ENCODE measurements at regions not wholly inside any gene's neighbourhood (a gene's known extent, or its start where the extent isn't known, plus 50 kb on each side); places are given as distances from the start of the nearest gene placed in this dataset.

DNA sequence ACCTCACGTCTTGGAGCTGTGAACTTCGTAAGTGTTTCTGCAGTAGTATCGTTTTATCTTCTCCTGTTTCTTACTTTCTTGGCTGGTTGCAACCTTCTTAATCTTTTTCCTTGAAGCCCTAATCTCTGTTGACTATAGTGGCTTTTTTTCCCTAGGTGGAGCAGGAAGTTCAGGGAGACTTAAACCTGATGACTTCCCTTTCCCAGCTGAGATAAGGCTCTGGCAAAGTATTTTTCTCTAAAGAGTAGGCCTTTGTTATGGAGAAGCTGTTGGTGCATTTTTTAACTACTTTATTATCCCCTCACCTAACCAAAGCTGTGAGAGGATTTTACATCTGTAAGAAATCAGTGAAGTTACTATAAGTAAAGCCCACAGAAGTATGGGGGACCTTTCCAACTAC lies 723.1 kb upstream of the RIOK2 start:
- ChIA-PET CTCF (no interaction called here), POLR2A (no interaction called here)
- TF ChIP-seq, protein P1, sequence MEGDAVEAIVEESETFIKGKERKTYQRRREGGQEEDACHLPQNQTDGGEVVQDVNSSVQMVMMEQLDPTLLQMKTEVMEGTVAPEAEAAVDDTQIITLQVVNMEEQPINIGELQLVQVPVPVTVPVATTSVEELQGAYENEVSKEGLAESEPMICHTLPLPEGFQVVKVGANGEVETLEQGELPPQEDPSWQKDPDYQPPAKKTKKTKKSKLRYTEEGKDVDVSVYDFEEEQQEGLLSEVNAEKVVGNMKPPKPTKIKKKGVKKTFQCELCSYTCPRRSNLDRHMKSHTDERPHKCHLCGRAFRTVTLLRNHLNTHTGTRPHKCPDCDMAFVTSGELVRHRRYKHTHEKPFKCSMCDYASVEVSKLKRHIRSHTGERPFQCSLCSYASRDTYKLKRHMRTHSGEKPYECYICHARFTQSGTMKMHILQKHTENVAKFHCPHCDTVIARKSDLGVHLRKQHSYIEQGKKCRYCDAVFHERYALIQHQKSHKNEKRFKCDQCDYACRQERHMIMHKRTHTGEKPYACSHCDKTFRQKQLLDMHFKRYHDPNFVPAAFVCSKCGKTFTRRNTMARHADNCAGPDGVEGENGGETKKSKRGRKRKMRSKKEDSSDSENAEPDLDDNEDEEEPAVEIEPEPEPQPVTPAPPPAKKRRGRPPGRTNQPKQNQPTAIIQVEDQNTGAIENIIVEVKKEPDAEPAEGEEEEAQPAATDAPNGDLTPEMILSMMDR (IDR thresholded peaks at IDR 0.05): no peak
- Mint-ChIP-seq H3K27me3 (no peaks in the 10 kb centered on the region), H3K27ac (no peak overlapping the region), H3K4me1 (ENCODE audit: low read depth) (no peaks in the 10 kb centered on the region), H3K36me3 (ENCODE audit: low read depth) (no peaks in the 10 kb centered on the region), H3K4me3 (no peak overlapping the region), H3K9me3 (peaks cover 2% of the 10 kb centered on the region)
- intact Hi-C loops (cut with DNase I, micrococcal nuclease): no loop called here
- H3K4me1 ChIP-seq (ENCODE audit: insufficient read depth, low read length): no peaks in the 10 kb centered on the region
- ATAC-seq (ENCODE audit: poor library complexity) (no peak), DNase-seq (no peak)
- no peaks in the 10 kb centered on the region for H3K36me3 ChIP-seq (ENCODE audit: insufficient read depth, low read length)
- no peak overlapping the region for H3K27ac ChIP-seq (ENCODE audit: low read depth in 1 of 2, low read length in 2 of 2)
- H3K9me3 ChIP-seq (ENCODE audit: control insufficient read depth in 1 of 2, insufficient read depth in 1 of 2, low read length in 2 of 2): peaks cover 0 to 7% of the 10 kb centered on the region in 2 experiments
- H3K4me3 ChIP-seq (ENCODE audit: low read length): no peak overlapping the region
- no peaks in the 10 kb centered on the region for H3K27me3 ChIP-seq (ENCODE audit: control insufficient read depth in 1 of 2, insufficient read depth in 2 of 2, low read length in 2 of 2)

DNA sequence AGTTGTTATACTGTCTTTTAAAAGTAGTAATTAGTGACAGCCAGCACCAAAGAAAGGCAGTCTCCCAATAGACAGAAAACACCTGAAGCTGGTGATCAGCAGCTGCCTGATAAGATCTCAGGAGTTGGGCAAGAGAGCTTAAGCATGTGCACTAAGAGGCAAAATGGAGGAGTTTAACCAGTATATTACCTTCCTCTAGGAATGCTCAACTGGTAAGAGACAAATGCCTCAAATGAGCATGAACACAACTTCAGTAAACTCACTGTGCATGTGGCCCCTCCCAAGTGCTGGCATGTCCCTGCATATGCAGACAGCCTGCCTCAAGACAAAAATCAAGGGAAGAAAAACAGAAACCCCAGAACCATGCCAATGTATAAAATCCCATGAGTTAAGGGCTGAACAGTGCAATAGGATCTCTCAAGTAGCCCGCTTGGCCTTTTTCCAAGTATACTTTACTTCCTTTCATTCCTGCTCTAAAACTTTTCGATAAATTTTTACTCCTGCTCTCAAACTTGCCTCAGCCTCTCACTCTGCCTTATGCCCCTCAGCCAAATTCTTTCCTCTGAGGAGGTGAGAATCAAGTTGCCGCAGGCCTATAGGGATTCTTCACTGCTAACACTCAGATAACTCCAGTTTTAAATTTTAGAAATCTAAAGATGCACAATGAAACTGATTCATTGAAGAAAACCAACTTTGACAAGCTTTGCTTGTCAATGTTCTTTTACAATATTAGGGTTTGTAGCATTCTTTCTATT lies 724.8 kb upstream of the RIOK2 start:
- TF ChIP-seq, protein P1 (IDR thresholded peaks at IDR 0.05): no peak
- Mint-ChIP-seq H3K36me3 (ENCODE audit: low read depth) (no peaks in the 10 kb centered on the region), H3K27me3 (no peaks in the 10 kb centered on the region), H3K4me3 (no peak overlapping the region), H3K4me1 (ENCODE audit: low read depth) (no peaks in the 10 kb centered on the region), H3K9me3 (peaks cover 2% of the 10 kb centered on the region), H3K27ac (no peak overlapping the region)
- H3K27me3 ChIP-seq (ENCODE audit: control insufficient read depth in 1 of 2, insufficient read depth in 2 of 2, low read length in 2 of 2): no peaks in the 10 kb centered on the region
- H3K4me3 ChIP-seq (ENCODE audit: low read length): no peak overlapping the region
- H3K9me3 ChIP-seq (ENCODE audit: control insufficient read depth in 1 of 2, insufficient read depth in 1 of 2, low read length in 2 of 2): peaks cover 0 to 2% of the 10 kb centered on the region in 2 experiments
- no peaks in the 10 kb centered on the region for H3K4me1 ChIP-seq (ENCODE audit: insufficient read depth, low read length)
- no peaks in the 10 kb centered on the region for H3K36me3 ChIP-seq (ENCODE audit: insufficient read depth, low read length)
- ATAC-seq (ENCODE audit: poor library complexity): no peak
- intact Hi-C loops (cut with DNase I, micrococcal nuclease): no loop called here
- ChIA-PET CTCF (no interaction called here), POLR2A (no interaction called here)
- H3K27ac ChIP-seq (ENCODE audit: low read depth in 1 of 2, low read length in 2 of 2): no peak overlapping the region
- DNase-seq: no peak

DNA sequence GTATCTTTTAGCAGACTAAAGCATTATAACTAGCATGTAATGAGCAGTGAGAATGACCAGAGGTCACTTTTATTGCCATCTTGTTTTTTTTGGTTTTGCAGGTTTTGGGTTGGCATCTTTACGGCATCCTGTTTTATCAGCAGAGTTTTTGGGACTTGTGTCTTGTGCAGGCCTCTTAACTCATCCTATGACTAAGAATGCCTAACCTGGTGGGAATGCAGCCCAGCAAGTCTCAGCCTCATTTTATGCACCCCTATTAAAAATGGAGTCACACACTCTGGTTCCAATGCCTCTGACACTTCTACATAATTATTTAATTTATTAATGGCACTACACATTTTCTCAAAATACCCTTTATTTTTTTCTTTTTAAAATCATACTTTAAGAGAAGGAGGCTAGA lies 726.5 kb upstream of the RIOK2 start:
- Histone ChIP-seq H3K4me3 (ENCODE audit: low read length) (no peak overlapping the region), H3K9me3 (ENCODE audit: control insufficient read depth in 1 of 2, insufficient read depth in 1 of 2, low read length in 2 of 2) (no peaks in the 10 kb centered on the region), H3K27me3 (ENCODE audit: control insufficient read depth in 1 of 2, insufficient read depth in 2 of 2, low read length in 2 of 2) (no peaks in the 10 kb centered on the region), H3K36me3 (ENCODE audit: insufficient read depth, low read length) (no peaks in the 10 kb centered on the region), H3K27ac (ENCODE audit: low read depth in 1 of 2, low read length in 2 of 2) (no peak overlapping the region), H3K4me1 (ENCODE audit: insufficient read depth, low read length) (no peaks in the 10 kb centered on the region)
- TF ChIP-seq, protein P1 (IDR thresholded peaks at IDR 0.05): no peak
- DNase-seq (no peak), ATAC-seq (ENCODE audit: poor library complexity) (no peak)
- no peaks in the 10 kb centered on the region for H3K27me3 Mint-ChIP-seq
- no peaks in the 10 kb centered on the region for H3K36me3 Mint-ChIP-seq (ENCODE audit: low read depth)
- CTCF ChIA-PET: no interaction called here
- H3K9me3 Mint-ChIP-seq: no peaks in the 10 kb centered on the region
- intact Hi-C loops (cut with DNase I, micrococcal nuclease): no loop called here
- H3K4me3 Mint-ChIP-seq: no peak overlapping the region
- POLR2A ChIA-PET: no interaction called here
- H3K4me1 Mint-ChIP-seq (ENCODE audit: low read depth): no peaks in the 10 kb centered on the region
- no peak overlapping the region for H3K27ac Mint-ChIP-seq
